ENCODE measurements at regions not wholly inside any gene's neighbourhood (a gene's known extent, or its start where the extent isn't known, plus 50 kb on each side); places are given as distances from the start of the nearest gene placed in this dataset.

- Histone ChIP-seq H3K4me1 (no peaks in the 10 kb centered on the region), H3K4me3 (replicated peaks in 1 of 3) (no peak overlapping the region), H3K27ac (no peak overlapping the region), H3K36me3 (no peaks in the 10 kb centered on the region), H3K9me3 (no peaks in the 10 kb centered on the region), H3K27me3 (no peaks in the 10 kb centered on the region)
- intact Hi-C loops (cut with DNase I) = no loop called here
- TF ChIP-seq POLR2A (IDR thresholded peaks at IDR 0.05) = no peak
- TF ChIP-seq, protein P1, sequence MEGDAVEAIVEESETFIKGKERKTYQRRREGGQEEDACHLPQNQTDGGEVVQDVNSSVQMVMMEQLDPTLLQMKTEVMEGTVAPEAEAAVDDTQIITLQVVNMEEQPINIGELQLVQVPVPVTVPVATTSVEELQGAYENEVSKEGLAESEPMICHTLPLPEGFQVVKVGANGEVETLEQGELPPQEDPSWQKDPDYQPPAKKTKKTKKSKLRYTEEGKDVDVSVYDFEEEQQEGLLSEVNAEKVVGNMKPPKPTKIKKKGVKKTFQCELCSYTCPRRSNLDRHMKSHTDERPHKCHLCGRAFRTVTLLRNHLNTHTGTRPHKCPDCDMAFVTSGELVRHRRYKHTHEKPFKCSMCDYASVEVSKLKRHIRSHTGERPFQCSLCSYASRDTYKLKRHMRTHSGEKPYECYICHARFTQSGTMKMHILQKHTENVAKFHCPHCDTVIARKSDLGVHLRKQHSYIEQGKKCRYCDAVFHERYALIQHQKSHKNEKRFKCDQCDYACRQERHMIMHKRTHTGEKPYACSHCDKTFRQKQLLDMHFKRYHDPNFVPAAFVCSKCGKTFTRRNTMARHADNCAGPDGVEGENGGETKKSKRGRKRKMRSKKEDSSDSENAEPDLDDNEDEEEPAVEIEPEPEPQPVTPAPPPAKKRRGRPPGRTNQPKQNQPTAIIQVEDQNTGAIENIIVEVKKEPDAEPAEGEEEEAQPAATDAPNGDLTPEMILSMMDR (IDR thresholded peaks at IDR 0.05) = no peak
- WGBS, 2 donors = 90 to 91% methylated on average over 6 of the region's 6 CpGs
- no peak for DNase-seq
Measured at GRCh38 chr21:36569511-36569910, 89.6 kb upstream of the CLDN14 start.

GRCh38 chr21:36571556-36571955, 91.6 kb upstream of the CLDN14 start:
- DNase-seq = no peak
- WGBS, 2 donors = 55 to 62% methylated on average over 10 of the region's 10 CpGs
- intact Hi-C loops (cut with DNase I) = no loop called here
- Histone ChIP-seq H3K27ac (no peak overlapping the region), H3K9me3 (no peaks in the 10 kb centered on the region), H3K4me3 (replicated peaks in 1 of 3) (no peak overlapping the region), H3K36me3 (no peaks in the 10 kb centered on the region), H3K4me1 (no peaks in the 10 kb centered on the region), H3K27me3 (no peaks in the 10 kb centered on the region)
- TF ChIP-seq, protein P1 (IDR thresholded peaks at IDR 0.05) = no peak
- no peak for TF ChIP-seq POLR2A (IDR thresholded peaks at IDR 0.05)

DNA sequence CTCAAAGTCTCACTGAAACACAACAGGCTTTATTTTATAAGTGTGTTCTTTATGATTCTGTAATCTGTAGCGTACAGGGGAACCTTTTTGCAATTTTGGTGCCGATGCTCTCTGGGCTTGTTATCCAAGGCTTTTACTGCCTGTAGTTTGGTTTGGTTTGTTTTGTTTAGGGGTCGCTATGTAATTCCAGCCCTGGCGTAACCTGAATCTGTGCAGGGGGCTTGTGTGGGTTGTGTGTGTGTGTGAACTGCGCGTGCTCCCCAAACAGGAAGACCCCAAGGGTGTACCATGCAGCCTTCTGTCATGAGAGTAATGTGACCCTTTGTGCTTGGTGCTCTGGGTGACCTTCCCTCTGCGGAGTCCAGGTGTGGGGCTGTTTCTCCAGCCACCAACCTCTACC, 92.1 kb upstream of the CLDN14 start:
- Histone ChIP-seq H3K9me3 (no peaks in the 10 kb centered on the region), H3K4me3 (replicated peaks in 1 of 3) (no peak overlapping the region), H3K27me3 (no peaks in the 10 kb centered on the region), H3K36me3 (no peaks in the 10 kb centered on the region), H3K27ac (no peak overlapping the region), H3K4me1 (no peaks in the 10 kb centered on the region)
- intact Hi-C loops (cut with DNase I) = no loop called here
- TF ChIP-seq POLR2A (IDR thresholded peaks at IDR 0.05) = no peak
- TF ChIP-seq, protein P1 (IDR thresholded peaks at IDR 0.05) = no peak
- no peak for DNase-seq
- 58 to 69% methylated on average over 7 of the region's 7 CpGs for WGBS, 2 donors

GRCh38 chr21:36575306-36575705, 95.4 kb upstream of the CLDN14 start:
- Histone ChIP-seq H3K36me3 (no peaks in the 10 kb centered on the region), H3K27me3 (no peaks in the 10 kb centered on the region), H3K27ac (no peak overlapping the region), H3K4me1 (no peaks in the 10 kb centered on the region), H3K9me3 (no peaks in the 10 kb centered on the region), H3K4me3 (replicated peaks in 1 of 3) (no peak overlapping the region)
- WGBS, 2 donors = 89% methylated on average over 3 of the region's 3 CpGs
- TF ChIP-seq, protein P1 (IDR thresholded peaks at IDR 0.05) = no peak
- no peak for TF ChIP-seq POLR2A (IDR thresholded peaks at IDR 0.05)
- intact Hi-C loops (cut with DNase I) = no loop called here
- DNase-seq = no peak

DNA sequence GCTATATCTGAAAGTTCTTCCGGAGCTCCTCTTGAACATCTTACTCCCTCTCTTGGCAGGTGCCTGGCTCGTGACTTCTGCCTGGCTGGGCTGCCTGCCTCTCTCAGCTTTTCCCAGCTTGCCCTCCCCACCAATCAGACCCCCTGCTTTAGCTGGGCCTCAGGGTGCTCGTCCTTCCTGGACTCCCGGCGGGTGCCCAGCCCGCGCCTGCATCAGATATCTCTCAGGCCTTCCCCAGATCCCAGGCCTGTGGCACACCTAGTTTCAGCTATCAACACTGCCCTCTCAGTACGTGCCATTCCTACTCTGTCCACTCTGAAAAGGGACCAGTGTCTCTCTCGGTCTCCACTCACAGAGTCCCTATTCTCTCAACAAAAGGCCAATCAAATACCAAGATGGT, 96.5 kb upstream of the CLDN14 start:
- Histone ChIP-seq H3K9me3 (no peaks in the 10 kb centered on the region), H3K36me3 (no peaks in the 10 kb centered on the region), H3K27ac (no peak overlapping the region), H3K4me3 (replicated peaks in 1 of 3) (no peak overlapping the region), H3K27me3 (no peaks in the 10 kb centered on the region), H3K4me1 (no peaks in the 10 kb centered on the region)
- intact Hi-C loops (cut with DNase I) = no loop called here
- no peak for TF ChIP-seq POLR2A (IDR thresholded peaks at IDR 0.05)
- TF ChIP-seq, protein P1 (IDR thresholded peaks at IDR 0.05) = no peak
- WGBS, 2 donors = 82 to 85% methylated on average over 9 of the region's 9 CpGs
- DNase-seq = no peak

All from thyroid gland (tissue), 4 donors.